Fibroblast of the aortic adventitia (primary cell): ENCODE measurements at regions not wholly inside any gene's neighbourhood (a gene's known extent, or its start where the extent isn't known, plus 50 kb on each side); places are given as distances from the start of the nearest gene placed in this dataset.

ENCODE experiments used
- DNase-seq: peaks from one replicate; pipeline ENCODE4 v3.0.0-alpha.2; 2010; ENCODE audit warnings: low read depth
- H3K4me3 ChIP-seq: 2 replicates; pipeline ENCODE4 v1.5.1; 2011; ENCODE audit warnings: low read depth, mild to moderate bottlenecking, control low read depth, low read length, moderate library complexity
- TF ChIP-seq, protein P1 (sequence below): IDR thresholded peaks from 2 replicates; pipeline ENCODE4 v1.5.1; 2011; ENCODE audit warnings: mild to moderate bottlenecking, low read length, control low read depth, inconsistent platforms; ENCODE audit not compliant: insufficient read depth

DNA sequence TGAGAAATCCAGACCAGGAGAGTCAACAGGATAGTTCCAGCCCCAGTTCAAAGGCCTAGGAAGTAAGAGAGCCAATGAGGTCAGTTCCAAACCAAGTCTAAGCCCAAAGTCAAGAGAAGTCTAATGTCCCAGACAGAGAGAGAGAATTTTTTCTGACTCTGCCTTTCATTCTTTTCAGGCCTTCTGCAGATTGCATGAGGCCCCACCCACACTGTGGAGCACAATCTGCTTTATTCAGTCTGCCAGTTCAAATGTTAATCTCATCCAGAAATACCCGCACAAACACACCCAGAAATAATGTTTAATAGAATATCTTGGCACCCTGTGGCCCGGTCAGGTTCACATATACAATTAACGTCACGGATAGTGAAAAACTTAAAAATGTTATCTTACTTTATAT lies 962.4 kb upstream of the SOX9 start:
- DNase-seq: no peak
- TF ChIP-seq, protein P1, sequence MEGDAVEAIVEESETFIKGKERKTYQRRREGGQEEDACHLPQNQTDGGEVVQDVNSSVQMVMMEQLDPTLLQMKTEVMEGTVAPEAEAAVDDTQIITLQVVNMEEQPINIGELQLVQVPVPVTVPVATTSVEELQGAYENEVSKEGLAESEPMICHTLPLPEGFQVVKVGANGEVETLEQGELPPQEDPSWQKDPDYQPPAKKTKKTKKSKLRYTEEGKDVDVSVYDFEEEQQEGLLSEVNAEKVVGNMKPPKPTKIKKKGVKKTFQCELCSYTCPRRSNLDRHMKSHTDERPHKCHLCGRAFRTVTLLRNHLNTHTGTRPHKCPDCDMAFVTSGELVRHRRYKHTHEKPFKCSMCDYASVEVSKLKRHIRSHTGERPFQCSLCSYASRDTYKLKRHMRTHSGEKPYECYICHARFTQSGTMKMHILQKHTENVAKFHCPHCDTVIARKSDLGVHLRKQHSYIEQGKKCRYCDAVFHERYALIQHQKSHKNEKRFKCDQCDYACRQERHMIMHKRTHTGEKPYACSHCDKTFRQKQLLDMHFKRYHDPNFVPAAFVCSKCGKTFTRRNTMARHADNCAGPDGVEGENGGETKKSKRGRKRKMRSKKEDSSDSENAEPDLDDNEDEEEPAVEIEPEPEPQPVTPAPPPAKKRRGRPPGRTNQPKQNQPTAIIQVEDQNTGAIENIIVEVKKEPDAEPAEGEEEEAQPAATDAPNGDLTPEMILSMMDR: no peak
- H3K4me3 ChIP-seq: no peak overlapping the region

DNA sequence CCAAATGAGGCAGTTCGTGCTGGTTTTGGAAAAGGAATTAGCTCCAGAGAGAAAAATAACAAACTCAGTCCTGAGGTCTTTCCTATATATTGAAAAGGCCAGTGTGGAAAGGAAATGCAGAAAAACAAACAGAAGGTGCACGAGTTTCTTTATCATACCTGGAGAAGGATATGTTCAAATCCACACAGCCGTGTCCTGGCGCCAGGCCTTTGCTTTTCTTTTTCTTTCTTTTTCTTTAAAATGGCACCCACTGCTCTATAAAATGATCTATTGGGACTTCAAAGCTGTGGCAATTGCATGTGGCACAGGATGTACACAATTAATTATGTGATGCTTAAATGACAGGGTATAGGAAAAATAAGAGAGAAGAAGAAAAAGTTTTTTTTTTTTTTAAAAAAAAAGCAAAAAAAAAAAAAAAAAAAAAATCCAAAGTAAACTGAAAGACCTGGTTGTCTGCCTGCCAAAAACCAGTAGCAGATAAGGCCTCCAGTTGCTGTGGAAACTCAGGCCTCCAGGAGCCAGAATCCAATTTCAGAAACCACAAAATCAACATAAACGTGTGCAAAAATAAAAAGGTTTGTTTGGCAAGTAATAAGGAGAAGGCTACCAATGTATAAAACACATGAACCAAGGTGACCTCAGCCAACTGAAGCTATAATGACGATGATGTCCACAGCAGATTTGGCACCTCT lies 957.6 kb upstream of the SOX9 start:
- TF ChIP-seq, protein P1: no peak
- H3K4me3 ChIP-seq: no peak overlapping the region
- no peak for DNase-seq

DNA sequence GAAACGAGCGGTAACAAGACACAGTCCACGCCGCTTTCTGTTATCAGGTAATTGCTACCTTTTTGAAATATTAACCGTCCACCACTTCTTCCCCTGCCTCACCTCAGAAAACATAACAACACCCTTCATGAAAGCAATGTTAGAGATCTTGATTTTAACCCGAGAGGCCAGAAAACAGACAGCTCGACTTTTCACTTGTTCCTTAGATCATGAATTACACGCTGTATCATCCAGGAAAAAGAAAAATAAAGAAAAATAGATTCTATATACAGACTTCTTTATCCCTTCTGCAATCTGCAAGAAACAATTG lies 957.1 kb upstream of the SOX9 start:
- TF ChIP-seq, protein P1: no peak
- H3K4me3 ChIP-seq: no peak overlapping the region
- DNase-seq: no peak

DNA sequence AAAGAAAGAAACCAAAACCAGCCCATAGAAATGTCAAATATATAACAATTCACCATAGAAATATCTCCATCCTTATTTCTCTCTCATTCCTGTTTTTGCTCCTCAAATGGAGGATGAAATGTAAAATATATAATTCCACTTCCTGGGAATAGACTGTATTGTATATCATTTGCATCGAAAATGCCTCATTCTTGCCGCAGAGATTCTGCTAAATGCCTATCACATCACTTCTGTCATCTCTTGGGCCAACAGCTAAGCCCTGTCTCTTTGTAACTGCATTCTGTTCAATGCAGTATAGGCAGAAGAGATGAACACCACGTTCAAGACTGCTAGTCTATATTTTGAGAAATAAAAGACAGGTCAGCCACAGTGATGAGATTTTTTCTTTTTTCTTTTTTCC lies 956.3 kb upstream of the SOX9 start:
- H3K4me3 ChIP-seq: no peak overlapping the region
- DNase-seq: no peak
- TF ChIP-seq, protein P1: no peak

DNA sequence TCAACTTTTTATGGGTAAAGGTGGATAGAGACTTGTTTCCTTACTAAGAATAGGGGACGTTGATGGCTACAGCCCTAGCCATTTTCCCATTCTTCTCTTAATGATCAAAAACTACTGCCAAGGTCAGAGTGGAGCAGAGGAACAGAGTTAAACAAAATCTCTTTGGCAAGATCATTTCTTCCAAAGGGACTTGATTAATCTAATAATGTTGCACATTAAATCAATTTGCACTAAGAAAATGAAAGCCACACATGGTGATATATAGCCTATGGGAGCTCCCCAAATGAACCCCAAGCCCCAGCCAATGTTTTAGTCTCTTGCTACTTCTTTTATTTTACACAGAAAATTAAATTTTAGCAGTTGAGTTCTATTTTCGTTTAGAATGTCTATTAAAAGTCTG lies 954.5 kb upstream of the SOX9 start:
- TF ChIP-seq, protein P1: no peak
- no peak for DNase-seq
- H3K4me3 ChIP-seq: no peak overlapping the region

DNA sequence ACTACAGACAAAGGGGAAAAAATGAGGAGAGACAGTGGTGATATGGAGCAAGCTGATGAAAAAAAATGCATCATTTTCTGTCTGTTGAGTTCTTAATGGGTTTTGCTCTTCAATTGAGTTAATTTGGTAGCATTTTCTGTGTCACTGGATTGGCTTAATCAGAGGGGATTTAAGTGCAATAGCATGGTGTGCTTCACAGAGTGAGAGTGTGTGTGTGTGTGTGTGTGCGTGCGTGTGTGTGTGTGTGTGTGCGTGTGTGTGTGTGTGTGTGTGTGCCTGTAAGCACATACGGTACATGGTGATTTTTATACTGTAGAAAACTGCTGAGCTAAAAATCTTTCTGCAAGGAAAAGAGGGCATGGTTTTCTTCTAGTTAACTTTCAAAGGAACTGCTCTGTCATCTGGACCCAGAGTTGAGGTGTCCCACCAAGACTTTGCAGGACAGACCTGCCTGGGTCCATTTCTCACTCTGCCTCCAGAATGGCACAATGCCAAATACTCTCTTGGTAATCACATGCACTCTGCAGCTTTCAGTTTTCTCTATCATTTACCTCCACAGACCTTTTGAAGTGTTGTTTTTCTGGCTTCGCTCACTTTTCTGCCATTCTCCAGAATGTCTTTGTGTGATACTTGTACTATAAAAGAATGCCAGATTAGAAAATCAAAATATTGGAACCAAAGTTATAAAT lies 952.6 kb upstream of the SOX9 start:
- no peak for DNase-seq
- H3K4me3 ChIP-seq: no peak overlapping the region
- TF ChIP-seq, protein P1: no peak
